ENCODE measurements at regions not wholly inside any gene's neighbourhood (a gene's known extent, or its start where the extent isn't known, plus 50 kb on each side); places are given as distances from the start of the nearest gene placed in this dataset.
"Not testable (repeated sequence)": the region's sequence is repeated elsewhere in the genome, so short reads cannot be mapped to it uniquely, and the experiment has no call there.

GRCh38 chr6:27128311-27129094, 119.0 kb upstream of the PRSS16 start:
- intact Hi-C loops (cut with DNase I), result no loop called here
- no peak for DNase-seq (ENCODE audit: low spot score)

GRCh38 chr6:27129095-27129815, 118.2 kb upstream of the PRSS16 start:
- no peak for DNase-seq (ENCODE audit: low spot score)
- intact Hi-C loops (cut with DNase I), result no loop called here

GRCh38 chr6:27129917-27130316, 117.6 kb upstream of the PRSS16 start:
- DNase-seq (ENCODE audit: low spot score), result no peak
- intact Hi-C loops (cut with DNase I), result loop anchor here (5.0 to 10.0 kb wide), 3 partner anchors 845 to 1005 kb away; a partner anchor contains a TSS

GRCh38 chr6:27130668-27131428, 116.7 kb upstream of the PRSS16 start:
- DNase-seq (ENCODE audit: low spot score), result no peak

GRCh38 chr6:27132282-27132531, 115.3 kb upstream of the PRSS16 start:
- intact Hi-C loops (cut with DNase I), result loop anchor here (5.0 to 10.0 kb wide), 3 partner anchors 847 to 1007 kb away; a partner anchor contains a TSS
- DNase-seq (ENCODE audit: low spot score), result not testable (repeated sequence)

More at GRCh38 chr6:27130668-27131428, 116.7 kb upstream of the PRSS16 start:
- intact Hi-C loops (cut with DNase I), result loop anchor here (5.0 to 10.0 kb wide), 3 partner anchors 846 to 1006 kb away; a partner anchor contains a TSS

GRCh38 chr6:27132532-27133280, 114.8 kb upstream of the PRSS16 start:
- intact Hi-C loops (cut with DNase I), result loop anchor here (5.0 to 10.0 kb wide), 3 partner anchors 848 to 1008 kb away; a partner anchor contains a TSS
- peak; percentile 87 for DNase-seq (ENCODE audit: low spot score)

- intact Hi-C loops (cut with DNase I), result loop anchor here (5.0 to 10.0 kb wide), 3 partner anchors 849 to 1009 kb away; a partner anchor contains a TSS
- no peak for DNase-seq (ENCODE audit: low spot score)
Measured at GRCh38 chr6:27133281-27134227, 113.9 kb upstream of the PRSS16 start.

- intact Hi-C loops (cut with DNase I), result loop anchor here (10.0 kb wide), 2 partner anchors 850 to 1010 kb away; a partner anchor contains a TSS
- DNase-seq (ENCODE audit: low spot score), result no peak
Measured at GRCh38 chr6:27135087-27135657, 112.3 kb upstream of the PRSS16 start.

- intact Hi-C loops (cut with DNase I), result loop anchor here (10.0 kb wide), 2 partner anchors 851 to 1011 kb away; a partner anchor contains a TSS
- DNase-seq (ENCODE audit: low spot score), result no peak
Measured at GRCh38 chr6:27136077-27136644, 111.3 kb upstream of the PRSS16 start.

- intact Hi-C loops (cut with DNase I), result loop anchor here (10.0 kb wide), 2 partner anchors 852 to 1012 kb away; a partner anchor contains a TSS
- DNase-seq (ENCODE audit: low spot score), result no peak
Measured at GRCh38 chr6:27136978-27137814, 110.3 kb upstream of the PRSS16 start.

GRCh38 chr6:27138406-27138805, 109.1 kb upstream of the PRSS16 start:
- intact Hi-C loops (cut with DNase I), result loop anchor here (10.0 kb wide), 2 partner anchors 854 to 1014 kb away; a partner anchor contains a TSS
- no peak for DNase-seq (ENCODE audit: low spot score)

- intact Hi-C loops (cut with DNase I), result loop anchor here (10.0 kb wide), 2 partner anchors 854 to 1014 kb away; a partner anchor contains a TSS
- DNase-seq (ENCODE audit: low spot score), result no peak
Measured at GRCh38 chr6:27138837-27139755, 108.4 kb upstream of the PRSS16 start.

- intact Hi-C loops (cut with DNase I), result loop anchor here (10.0 kb wide), 4 partner anchors 335 to 1115 kb away; partner anchors contain the start of gene ZNF184
- DNase-seq (ENCODE audit: low spot score), result no peak
Measured at GRCh38 chr6:27139756-27140579, 107.5 kb upstream of the PRSS16 start.

GRCh38 chr6:27140999-27141528, 106.4 kb upstream of the PRSS16 start:
- intact Hi-C loops (cut with DNase I), result loop anchor here (10.0 kb wide), 2 partner anchors 334 to 1116 kb away; partner anchors contain the start of gene ZNF184
- no peak for DNase-seq (ENCODE audit: low spot score)
